ENCODE measurements at regions not wholly inside any gene's neighbourhood (a gene's known extent, or its start where the extent isn't known, plus 50 kb on each side); places are given as distances from the start of the nearest gene placed in this dataset.
"Not testable (repeated sequence)": the region's sequence is repeated elsewhere in the genome, so short reads cannot be mapped to it uniquely, and the experiment has no call there.

GRCh38 chr2:219836647-219837177 lies 209.3 kb downstream of the SLC4A3 start:
- DNase-seq (ENCODE audit: low read depth) = peak; percentile 14

- DNase-seq (ENCODE audit: low read depth) = no peak
Observed at GRCh38 chr2:219844401-219845091, 217.1 kb downstream of the SLC4A3 start.

GRCh38 chr2:219848882-219849281 lies 221.5 kb downstream of the SLC4A3 start:
- no peak for DNase-seq (ENCODE audit: low read depth)

- no peak for DNase-seq (ENCODE audit: low read depth)
Observed at GRCh38 chr2:219851169-219851568, 223.7 kb downstream of the SLC4A3 start.

- DNase-seq (ENCODE audit: low read depth) = no peak
Observed at GRCh38 chr2:219851801-219852481, 224.5 kb downstream of the SLC4A3 start.

- no peak for DNase-seq (ENCODE audit: low read depth)
Observed at GRCh38 chr2:219852626-219853025, 225.2 kb downstream of the SLC4A3 start.

- DNase-seq (ENCODE audit: low read depth) = no peak
Observed at GRCh38 chr2:219856602-219857001, 229.2 kb downstream of the SLC4A3 start.

GRCh38 chr2:219857751-219858150 lies 230.3 kb downstream of the SLC4A3 start:
- DNase-seq (ENCODE audit: low read depth) = no peak

GRCh38 chr2:219861307-219861706 lies 233.9 kb downstream of the SLC4A3 start:
- no peak for DNase-seq (ENCODE audit: low read depth)

- no peak for DNase-seq (ENCODE audit: low read depth)
Observed at GRCh38 chr2:219864154-219864553, 236.7 kb downstream of the SLC4A3 start.

- DNase-seq (ENCODE audit: low read depth) = no peak
Observed at GRCh38 chr2:219868635-219869034, 241.2 kb downstream of the SLC4A3 start.

- DNase-seq (ENCODE audit: low read depth) = no peak
Observed at GRCh38 chr2:219870041-219870440, 242.6 kb downstream of the SLC4A3 start.

- no peak for DNase-seq (ENCODE audit: low read depth)
Observed at GRCh38 chr2:219871351-219871750, 243.9 kb downstream of the SLC4A3 start.

GRCh38 chr2:219875036-219875435 lies 247.6 kb downstream of the SLC4A3 start:
- DNase-seq (ENCODE audit: low read depth) = no peak

GRCh38 chr2:219875986-219876385 lies 248.6 kb downstream of the SLC4A3 start:
- not testable (repeated sequence) for DNase-seq (ENCODE audit: low read depth)

- no peak for DNase-seq (ENCODE audit: low read depth)
Observed at GRCh38 chr2:219876931-219877330, 249.5 kb downstream of the SLC4A3 start.

GRCh38 chr2:219877728-219878127 lies 250.3 kb downstream of the SLC4A3 start:
- DNase-seq (ENCODE audit: low read depth) = no peak

GRCh38 chr2:219878516-219878915 lies 251.1 kb downstream of the SLC4A3 start:
- no peak for DNase-seq (ENCODE audit: low read depth)

- no peak for DNase-seq (ENCODE audit: low read depth)
Observed at GRCh38 chr2:219881851-219882250, 254.4 kb downstream of the SLC4A3 start.

- DNase-seq (ENCODE audit: low read depth) = no peak
Observed at GRCh38 chr2:219886615-219887014, 259.2 kb downstream of the SLC4A3 start.

GRCh38 chr2:219887870-219888269 lies 260.4 kb downstream of the SLC4A3 start:
- no peak for DNase-seq (ENCODE audit: low read depth)

- DNase-seq (ENCODE audit: low read depth) = no peak
Observed at GRCh38 chr2:219893541-219893940, 266.1 kb downstream of the SLC4A3 start.

GRCh38 chr2:219897456-219897855 lies 270.0 kb downstream of the SLC4A3 start:
- DNase-seq (ENCODE audit: low read depth) = no peak

- DNase-seq (ENCODE audit: low read depth) = no peak
Observed at GRCh38 chr2:219901155-219901554, 273.7 kb downstream of the SLC4A3 start.
